ENCODE measurements at regions not wholly inside any gene's neighbourhood (a gene's known extent, or its start where the extent isn't known, plus 50 kb on each side); places are given as distances from the start of the nearest gene placed in this dataset.
"Not testable (repeated sequence)": the region's sequence is repeated elsewhere in the genome, so short reads cannot be mapped to it uniquely, and the experiment has no call there.

- DNase-seq = not testable (repeated sequence)
Measured at GRCh38 chr12:88368077-88368476, 212.2 kb downstream of the KITLG start.

- DNase-seq = no peak
Measured at GRCh38 chr12:88371416-88372183, 208.7 kb downstream of the KITLG start.

- no peak for DNase-seq
Measured at GRCh38 chr12:88375306-88376305, 204.7 kb downstream of the KITLG start.

- DNase-seq = no peak
Measured at GRCh38 chr12:88377973-88378372, 202.3 kb downstream of the KITLG start.

- DNase-seq = no peak
Measured at GRCh38 chr12:88381466-88381865, 198.8 kb downstream of the KITLG start.

GRCh38 chr12:88383405-88383804 lies 196.9 kb downstream of the KITLG start:
- no peak for DNase-seq

- peak; percentile 50 for DNase-seq
Measured at GRCh38 chr12:88388566-88389540, 191.4 kb downstream of the KITLG start.

- no peak for DNase-seq
Measured at GRCh38 chr12:88390811-88391210, 189.5 kb downstream of the KITLG start.

- DNase-seq = peak; percentile 88
Measured at GRCh38 chr12:88391556-88391955, 188.7 kb downstream of the KITLG start.

- DNase-seq = no peak
Measured at GRCh38 chr12:88393017-88393767, 187.1 kb downstream of the KITLG start.

- peak; percentile 30 for DNase-seq
Measured at GRCh38 chr12:88398031-88398430, 182.2 kb downstream of the KITLG start.

- no peak for DNase-seq
Measured at GRCh38 chr12:88399811-88400210, 180.5 kb downstream of the KITLG start.

- peak; percentile 42 for DNase-seq
Measured at GRCh38 chr12:88400302-88400701, 180.0 kb downstream of the KITLG start.

- DNase-seq = peak; percentile 61
Measured at GRCh38 chr12:88401155-88401554, 179.1 kb downstream of the KITLG start.

GRCh38 chr12:88406905-88407304 lies 173.4 kb downstream of the KITLG start:
- no peak for DNase-seq

- no peak for DNase-seq
Measured at GRCh38 chr12:88408823-88409222, 171.4 kb downstream of the KITLG start.

GRCh38 chr12:88409257-88409656 lies 171.0 kb downstream of the KITLG start:
- DNase-seq = no peak

- no peak for DNase-seq
Measured at GRCh38 chr12:88411689-88412088, 168.6 kb downstream of the KITLG start.

- DNase-seq = no peak
Measured at GRCh38 chr12:88413646-88414045, 166.6 kb downstream of the KITLG start.

- DNase-seq = no peak
Measured at GRCh38 chr12:88416155-88416554, 164.1 kb downstream of the KITLG start.

- no peak for DNase-seq
Measured at GRCh38 chr12:88416786-88417185, 163.5 kb downstream of the KITLG start.
